HTR-8/SVneo (cell line): ENCODE measurements at regions not wholly inside any gene's neighbourhood (a gene's known extent, or its start where the extent isn't known, plus 50 kb on each side); places are given as distances from the start of the nearest gene placed in this dataset.

Source experiments
- DNase-seq: peaks from one replicate; pipeline ENCODE4 v3.0.0; 2011; ENCODE audit warnings: low spot score, mixed read lengths; ENCODE audit not compliant: insufficient read length
- FAIRE-seq: peaks from 2 replicates; lab custom pipeline; 2011; peaks lifted over from hg19 to GRCh38; lab: Jason Lieb, UNC

GRCh38 chr2:74036010-74036409 is 51.3 kb downstream of the TET3 start:
- no peak for DNase-seq
- FAIRE-seq, result no peak

- DNase-seq (no peak), FAIRE-seq (no peak)
These were observed 51.9 kb downstream of the TET3 start for GRCh38 chr2:74036450-74037195.

GRCh38 chr2:74037379-74037860 is 52.7 kb downstream of the TET3 start:
- no peak for FAIRE-seq
- DNase-seq, result no peak

- FAIRE-seq, result no peak
These were observed 54.9 kb downstream of the TET3 start for GRCh38 chr2:74039611-74040010.

GRCh38 chr2:74041182-74041581 is 56.5 kb downstream of the TET3 start:
- FAIRE-seq (no peak), DNase-seq (no peak)

More at GRCh38 chr2:74039611-74040010, 54.9 kb downstream of the TET3 start:
- no peak for DNase-seq

- DNase-seq (no peak), FAIRE-seq (no peak)
These were observed 57.0 kb downstream of the TET3 start for GRCh38 chr2:74041726-74042125.

- FAIRE-seq, result no peak
These were observed 57.9 kb downstream of the TET3 start for GRCh38 chr2:74042606-74043005.

GRCh38 chr2:74043345-74044329 is 58.9 kb downstream of the TET3 start:
- no peak for DNase-seq
- no peak for FAIRE-seq

More at GRCh38 chr2:74042606-74043005, 57.9 kb downstream of the TET3 start:
- no peak for DNase-seq

GRCh38 chr2:74044999-74045398 is 60.3 kb downstream of the TET3 start:
- FAIRE-seq (no peak), DNase-seq (no peak)

GRCh38 chr2:74045454-74045853 is 60.7 kb downstream of the TET3 start:
- no peak for DNase-seq
- FAIRE-seq, result no peak

GRCh38 chr2:74046441-74046840 is 61.7 kb downstream of the TET3 start:
- no peak for DNase-seq
- FAIRE-seq, result no peak

GRCh38 chr2:74047152-74047551 is 62.4 kb downstream of the TET3 start:
- FAIRE-seq (no peak), DNase-seq (no peak)

GRCh38 chr2:74048147-74048546 is 63.4 kb downstream of the TET3 start:
- FAIRE-seq (no peak), DNase-seq (no peak)

GRCh38 chr2:74048843-74049519 is 64.3 kb downstream of the TET3 start:
- FAIRE-seq (no peak), DNase-seq (no peak)

GRCh38 chr2:74050151-74050550 is 65.4 kb downstream of the TET3 start:
- FAIRE-seq, result no peak
- DNase-seq, result no peak

- no peak for DNase-seq
- no peak for FAIRE-seq
These were observed 66.8 kb downstream of the TET3 start for GRCh38 chr2:74051504-74051903.

- FAIRE-seq (no peak), DNase-seq (no peak)
These were observed 68.3 kb downstream of the TET3 start for GRCh38 chr2:74052732-74053710.

GRCh38 chr2:74053959-74054715 is 69.4 kb downstream of the TET3 start:
- DNase-seq (no peak), FAIRE-seq (no peak)
